Sciatic nerve (tissue), 2 donors: ENCODE measurements at regions not wholly inside any gene's neighbourhood (a gene's known extent, or its start where the extent isn't known, plus 50 kb on each side); places are given as distances from the start of the nearest gene placed in this dataset.
"Not testable (repeated sequence)": the region's sequence is repeated elsewhere in the genome, so short reads cannot be mapped to it uniquely, and the experiment has no call there.

ENCODE experiments used
- ATAC-seq: fragments of 200-7000 bp; cut with Tn5 transposase; one replicate; pipeline ENCODE4 v1.9.1; 2020; ENCODE audit warnings: mild to moderate bottlenecking, moderate library complexity
- DNase-seq: peaks from one replicate; pipeline ENCODE4 v3.0.0-alpha.2; 2020; ENCODE audit warnings: low spot score
- intact Hi-C: fragments of 100-400 bp; cut with DNase I; formaldehyde crosslinking; loops from one replicate; pipeline ENCODE4 v1.14.2; 2022
- donor health status: DM: no; HTN: no; CAD: no.
- donor health status: DM: no; HTN: no; CAD: no.

- DNase-seq (no peak), ATAC-seq (no peak)
- intact Hi-C loops, result no loop called here
Measured at GRCh38 chr5:106833517-106833916, 837.2 kb downstream of the EFNA5 start.

- DNase-seq (no peak), ATAC-seq (no peak)
- intact Hi-C loops, result no loop called here
Measured at GRCh38 chr5:106827061-106827460, 843.7 kb downstream of the EFNA5 start.

- intact Hi-C loops, result no loop called here
- ATAC-seq (no peak), DNase-seq (no peak)
Measured at GRCh38 chr5:106825374-106825773, 845.4 kb downstream of the EFNA5 start.

- DNase-seq (no peak), ATAC-seq (no peak)
- intact Hi-C loops, result no loop called here
Measured at GRCh38 chr5:106822851-106823250, 847.9 kb downstream of the EFNA5 start.

GRCh38 chr5:106818552-106818951 is 852.2 kb downstream of the EFNA5 start:
- intact Hi-C loops, result no loop called here

GRCh38 chr5:106814961-106815360 is 855.8 kb downstream of the EFNA5 start:
- ATAC-seq (no peak), DNase-seq (no peak)
- intact Hi-C loops, result no loop called here

More at GRCh38 chr5:106818552-106818951, 852.2 kb downstream of the EFNA5 start:
- ATAC-seq, result no peak
- no peak for DNase-seq

GRCh38 chr5:106801554-106801953 is 869.2 kb downstream of the EFNA5 start:
- intact Hi-C loops, result no loop called here
- DNase-seq (no peak), ATAC-seq (no peak)

GRCh38 chr5:106797996-106798395 is 872.7 kb downstream of the EFNA5 start:
- intact Hi-C loops, result no loop called here
- ATAC-seq, result no peak
- DNase-seq, result no peak

- intact Hi-C loops, result no loop called here
- ATAC-seq (no peak), DNase-seq (no peak)
Measured at GRCh38 chr5:106796081-106796480, 874.7 kb downstream of the EFNA5 start.

- DNase-seq, result no peak
- ATAC-seq, result no peak
- intact Hi-C loops, result no loop called here
Measured at GRCh38 chr5:106784846-106785245, 885.9 kb downstream of the EFNA5 start.

GRCh38 chr5:106780355-106780754 is 890.4 kb downstream of the EFNA5 start:
- no peak for DNase-seq
- ATAC-seq, result no peak
- intact Hi-C loops, result no loop called here

- intact Hi-C loops, ATAC-seq: not testable (repeated sequence)
Measured at GRCh38 chr5:106776515-106776914, 894.2 kb downstream of the EFNA5 start.

GRCh38 chr5:106768392-106768791 is 902.3 kb downstream of the EFNA5 start:
- ATAC-seq (no peak), DNase-seq (no peak)
- intact Hi-C loops, result no loop called here

More at GRCh38 chr5:106776515-106776914, 894.2 kb downstream of the EFNA5 start:
- not testable (repeated sequence) for DNase-seq

- ATAC-seq (no peak), DNase-seq (no peak)
- intact Hi-C loops, result no loop called here
Measured at GRCh38 chr5:106766916-106767315, 903.8 kb downstream of the EFNA5 start.

- ATAC-seq (no peak), DNase-seq (no peak)
- intact Hi-C loops, result no loop called here
Measured at GRCh38 chr5:106759581-106759980, 911.2 kb downstream of the EFNA5 start.

- no peak for DNase-seq
- no peak for ATAC-seq
- intact Hi-C loops, result no loop called here
Measured at GRCh38 chr5:106759152-106759551, 911.6 kb downstream of the EFNA5 start.

GRCh38 chr5:106757672-106758071 is 913.1 kb downstream of the EFNA5 start:
- ATAC-seq (no peak), DNase-seq (no peak)
- intact Hi-C loops, result no loop called here

- intact Hi-C loops, result no loop called here
- DNase-seq, result no peak
- no peak for ATAC-seq
Measured at GRCh38 chr5:106755789-106756188, 914.9 kb downstream of the EFNA5 start.

- DNase-seq (no peak), ATAC-seq (no peak)
- intact Hi-C loops, result no loop called here
Measured at GRCh38 chr5:106755066-106755465, 915.7 kb downstream of the EFNA5 start.

- intact Hi-C loops, result no loop called here
- DNase-seq (no peak), ATAC-seq (no peak)
Measured at GRCh38 chr5:106749826-106750225, 920.9 kb downstream of the EFNA5 start.

GRCh38 chr5:106739127-106739526 is 931.6 kb downstream of the EFNA5 start:
- ATAC-seq (no peak), DNase-seq (no peak)
- intact Hi-C loops, result no loop called here

GRCh38 chr5:106737111-106737510 is 933.6 kb downstream of the EFNA5 start:
- DNase-seq (no peak), ATAC-seq (no peak)
- intact Hi-C loops, result no loop called here
